IMR-90 (cell line): ENCODE measurements at regions not wholly inside any gene's neighbourhood (a gene's known extent, or its start where the extent isn't known, plus 50 kb on each side); places are given as distances from the start of the nearest gene placed in this dataset.

Experiments used
- ATAC-seq: fragments of 200-7000 bp; cut with Tn5 transposase; 2 replicates; pipeline ENCODE4 v1.9.1; 2020; ENCODE audit warnings: low read depth, mild to moderate bottlenecking, moderate library complexity
- BruUV-seq: library from RNA; stranded (reverse); fragments of 400-500 nt; replicated peaks from 2 replicates; lab custom pipeline; 2021; lab: Mats Ljungman, UMichigan
- CTCF ChIA-PET: fragments of 300-600 bp; formaldehyde crosslinking; extraction: SDS; loops from one replicate; lab custom pipeline; 2021; ENCODE audit warnings: antibody characterized with exemption; lab: Yijun Ruan, JAX
- POLR2A ChIA-PET: fragments of 300-600 bp; sonication (Branson Sonifier 250); formaldehyde crosslinking; loops from one replicate; lab custom pipeline; 2022; ENCODE audit warnings: antibody characterized with exemption; ENCODE audit not compliant: unreplicated experiment; lab: Charles Lee
- DNase-seq: peaks from one replicate; pipeline ENCODE4 v3.0.0; 2013
- H2AFZ ChIP-seq: replicated peaks from 2 replicates; pipeline ENCODE3; 2013; ENCODE audit warnings: low read length, mild to moderate bottlenecking; ENCODE audit not compliant: poor library complexity
- H2AK5ac ChIP-seq: 2 replicates; pipeline ENCODE4 v1.6.1; 2013; ENCODE audit warnings: low read depth, low read length, inconsistent platforms
- H2AK9ac ChIP-seq: replicated peaks from 2 replicates; pipeline ENCODE3; 2013; ENCODE audit warnings: mild to moderate bottlenecking, low read depth, low read length, moderate library complexity; ENCODE audit not compliant: poor library complexity
- H2BK120ac ChIP-seq: 2 replicates; pipeline ENCODE4 v1.6.1; 2013; ENCODE audit warnings: low read depth, low read length, inconsistent platforms
- H2BK15ac ChIP-seq: 3 replicates; pipeline ENCODE4 v1.6.1; 2013; ENCODE audit warnings: low read depth, low read length, inconsistent platforms
- H2BK20ac ChIP-seq: 2 replicates; pipeline ENCODE4 v1.6.1; 2013; ENCODE audit warnings: low read depth, mild to moderate bottlenecking, inconsistent platforms, low read length, moderate library complexity
- H2BK5ac ChIP-seq: 2 replicates; pipeline ENCODE4 v1.6.1; 2013; ENCODE audit warnings: mild to moderate bottlenecking, low read depth, low read length, inconsistent platforms; ENCODE audit not compliant: poor library complexity, severe bottlenecking
- H3K14ac ChIP-seq: replicated peaks from 2 replicates; pipeline ENCODE4 v1.6.1; 2013; ENCODE audit warnings: low read depth, low read length, inconsistent platforms
- H3K18ac ChIP-seq: 2 replicates; pipeline ENCODE4 v1.6.1; 2013; ENCODE audit warnings: low read depth, low read length, control low read depth
- H3K23ac ChIP-seq: 2 replicates; pipeline ENCODE4 v1.6.1; 2013; ENCODE audit warnings: low read depth, low read length, inconsistent platforms
- H3K27ac ChIP-seq: 2 replicates; pipeline ENCODE4 v1.5.1; 2013; ENCODE audit warnings: mild to moderate bottlenecking, control low read depth, low read length; ENCODE audit not compliant: insufficient read depth
- H3K27me3 ChIP-seq: 2 replicates; pipeline ENCODE4 v1.6.1; 2013; ENCODE audit warnings: low read length; ENCODE audit not compliant: control insufficient read depth, insufficient read depth
- H3K36me3 ChIP-seq: 2 replicates; pipeline ENCODE4 v1.6.1; 2013; ENCODE audit warnings: low read length, mixed read lengths; ENCODE audit not compliant: control insufficient read depth, insufficient read depth
- H3K4ac ChIP-seq: 2 replicates; pipeline ENCODE4 v1.6.1; 2013; ENCODE audit warnings: low read depth, low read length, inconsistent platforms
- H3K4me1 ChIP-seq: 2 replicates; pipeline ENCODE4 v1.6.1; 2013; ENCODE audit warnings: low read length, mixed read lengths; ENCODE audit not compliant: control insufficient read depth, insufficient read depth
- H3K4me2 ChIP-seq: 2 replicates; pipeline ENCODE4 v1.6.1; 2013; ENCODE audit warnings: low read depth, mild to moderate bottlenecking, control low read depth, low read length, moderate library complexity
- H3K4me3 ChIP-seq: 2 replicates; pipeline ENCODE4 v1.5.1; 2013; ENCODE audit warnings: low read depth, mild to moderate bottlenecking, control low read depth, low read length, moderate library complexity; ENCODE audit not compliant: insufficient read depth
- H3K56ac ChIP-seq: 2 replicates; pipeline ENCODE4 v1.6.1; 2013; ENCODE audit warnings: low read length, inconsistent platforms; ENCODE audit not compliant: insufficient read depth; ENCODE audit errors: extremely low read depth
- H3K79me1 ChIP-seq, 2 experiments: 2 replicates each; pipeline ENCODE4 v1.6.1; 2013; ENCODE audit warnings: low read length in 2 of 2, inconsistent platforms in 1 of 2, low read depth in 1 of 2
- H3K9ac ChIP-seq: 2 replicates; pipeline ENCODE4 v1.6.1; 2013; ENCODE audit warnings: low read depth, low read length, control low read depth
- H3K9me1 ChIP-seq: 2 replicates; pipeline ENCODE4 v1.6.1; 2013; ENCODE audit warnings: low read length, inconsistent platforms; ENCODE audit not compliant: insufficient read depth
- H3K9me3 ChIP-seq: 2 replicates; pipeline ENCODE4 v1.6.1; 2013; ENCODE audit warnings: low read length; ENCODE audit not compliant: control insufficient read depth, insufficient read depth
- H4K20me1 ChIP-seq: 2 replicates; pipeline ENCODE4 v1.6.1; 2013; ENCODE audit warnings: low read length, inconsistent platforms; ENCODE audit not compliant: insufficient read depth
- H4K5ac ChIP-seq: 2 replicates; pipeline ENCODE4 v1.6.1; 2013; ENCODE audit warnings: mild to moderate bottlenecking, low read depth, low read length, control low read depth
- H4K8ac ChIP-seq, 2 experiments: 2 replicates each; pipeline ENCODE4 v1.6.1; 2013; ENCODE audit warnings: low read depth in 2 of 2, low read length in 2 of 2, control low read depth in 1 of 2, inconsistent platforms in 1 of 2
- H4K91ac ChIP-seq: 2 replicates; pipeline ENCODE4 v1.6.1; 2013; ENCODE audit warnings: low read depth, low read length, inconsistent platforms; ENCODE audit not compliant: insufficient read depth
- BHLHE40 ChIP-seq: fragments of 150-350 bp; IDR thresholded peaks from 2 replicates; pipeline ENCODE4 v1.6.1; 2016; ENCODE audit warnings: mild to moderate bottlenecking, low read depth, low read length
- CEBPB ChIP-seq: IDR thresholded peaks from 2 replicates; pipeline ENCODE4 v1.6.1; 2012; ENCODE audit warnings: low read depth, low read length, improper control_type of control experiment
- FOS ChIP-seq: fragments of 150-350 bp; IDR thresholded peaks from 2 replicates; pipeline ENCODE4 v1.6.1; 2016; ENCODE audit warnings: low read depth, low read length
- MAFK ChIP-seq: IDR thresholded peaks from 2 replicates; pipeline ENCODE4 v1.6.1; 2012; ENCODE audit warnings: low read depth, low read length, improper control_type of control experiment
- MAZ ChIP-seq: IDR thresholded peaks from 2 replicates; pipeline ENCODE4 v1.6.1; 2012; ENCODE audit warnings: low read depth, mild to moderate bottlenecking, low read length, improper control_type of control experiment, moderate library complexity, borderline replicate concordance
- NFE2L2 ChIP-seq: fragments of 150-350 bp; IDR thresholded peaks from 2 replicates; pipeline ENCODE4 v1.6.1; 2016; ENCODE audit warnings: low read depth, mild to moderate bottlenecking, low read length
- POLR2A ChIP-seq: IDR thresholded peaks from 2 replicates; pipeline ENCODE4 v1.6.1; 2012; ENCODE audit warnings: mild to moderate bottlenecking, low read depth, low read length
- RAD21 ChIP-seq: IDR thresholded peaks from 2 replicates; pipeline ENCODE4 v1.6.1; 2012; ENCODE audit warnings: low read length, improper control_type of control experiment
- RCOR1 ChIP-seq: IDR thresholded peaks from 2 replicates; pipeline ENCODE4 v1.6.1; 2012; ENCODE audit warnings: mild to moderate bottlenecking, low read length, improper control_type of control experiment; ENCODE audit not compliant: insufficient replicate concordance
- RFX5 ChIP-seq: IDR thresholded peaks from 2 replicates; pipeline ENCODE4 v1.8.0; 2012; ENCODE audit warnings: low read depth, mild to moderate bottlenecking, low read length, moderate library complexity
- SMC3 ChIP-seq: fragments of 150-350 bp; IDR thresholded peaks from 2 replicates; pipeline ENCODE4 v1.6.1; 2016; ENCODE audit warnings: low read depth, mild to moderate bottlenecking, antibody characterized with exemption, low read length, moderate library complexity
- USF2 ChIP-seq: fragments of 150-350 bp; IDR thresholded peaks from 2 replicates; pipeline ENCODE4 v1.6.1; 2017; ENCODE audit warnings: mild to moderate bottlenecking, antibody characterized with exemption, low read length, low read depth
- WGBS, 2 experiments: methylation state at CpG; one replicate each; pipeline versions ENCODE4 v1.1.5 to v1.1.7; 2013; ENCODE audit warnings: missing lambda C conversion rate in 2 of 2; ENCODE audit not compliant: insufficient read length in 1 of 2; ENCODE audit errors: extremely low coverage in 2 of 2; 5-methylcytosine and 5-hydroxymethylcytosine counted together
- dilution Hi-C: fragments of 300-500 bp; cut with HindIII; formaldehyde crosslinking; loops from one replicate; pipeline ENCODE4 v1.14.3; 2018; ENCODE audit warnings: low sequenced_read_pairs; ENCODE audit not compliant: unreplicated experiment
- in situ Hi-C: fragments of 300-500 bp; cut with MboI; formaldehyde crosslinking; loops from 3 replicates; pipeline ENCODE4 v1.14.3; 2019; ENCODE audit warnings: low sequenced_read_pairs, inconsistent platforms, mixed read lengths
- intact Hi-C: fragments of 100-400 bp; cut with micrococcal nuclease; formaldehyde crosslinking; loops from 2 replicates; pipeline ENCODE4 v1.10.0; 2022
- TF ChIP-seq, protein P1 (sequence below): conservative IDR thresholded peaks from 2 replicates; pipeline ENCODE4 v1.5.1; 2012; ENCODE audit warnings: mild to moderate bottlenecking, low read depth, low read length, improper control_type of control experiment
- TF ChIP-seq, protein P2 (sequence below): fragments of 150-350 bp; IDR thresholded peaks from 2 replicates; pipeline ENCODE4 v1.6.1; 2016; ENCODE audit warnings: low read depth, mild to moderate bottlenecking, low read length, moderate library complexity, borderline replicate concordance

- ChIA-PET CTCF (interaction anchor here (1.0 kb wide), 1 partner anchor 148 kb away, joined by 3 read pairs; no protein-coding TSS in a partner anchor), POLR2A (no interaction called here)
- peaks cover 23% of the 10 kb centered on the region for H3K4me1 ChIP-seq
- peak overlapping the region; percentile 53; the same call in 2 of the 3 replicates for H2BK15ac ChIP-seq
- H2BK5ac ChIP-seq = peak overlapping the region; percentile 78
- no peaks in the 10 kb centered on the region for H3K9me3 ChIP-seq
- DNase-seq = peak; percentile 86
- peak overlapping the region; percentile 22 to 49; a peak in 3 of 4 replicates for H4K8ac ChIP-seq
- H3K36me3 ChIP-seq = no peaks in the 10 kb centered on the region
- intact Hi-C loops (loop anchor here (5.0 to 10.0 kb wide), 5 partner anchors 130 to 432 kb away; no protein-coding TSS in a partner anchor), dilution Hi-C loops (no loop called here), in situ Hi-C loops (no loop called here)
- peak overlapping the region; percentile 79 for H3K56ac ChIP-seq
- H3K4ac ChIP-seq = peak overlapping the region; percentile 91
- peak overlapping the region; percentile 23 for H4K5ac ChIP-seq
- H3K4me3 ChIP-seq = no peak overlapping the region
- H3K9ac ChIP-seq = no peak overlapping the region
- H3K9me1 ChIP-seq = peaks cover 18% of the 10 kb centered on the region
- peak; percentile 52 for ATAC-seq
- H2AFZ ChIP-seq = no peak overlapping the region
- H3K27me3 ChIP-seq = no peaks in the 10 kb centered on the region; the same call in 1 of the 2 replicates
- H3K27ac ChIP-seq = peak overlapping the region; percentile 8; the same call in 1 of the 2 replicates
- peak overlapping the region; percentile 59 for H3K18ac ChIP-seq
- peak overlapping the region; percentile 95 for H2BK20ac ChIP-seq
- H3K14ac ChIP-seq = peak overlapping the region; percentile 39
- 50% methylated on average over 1 of the region's 10 CpGs; no CpG with 5 or more reads in 1 of the 2 experiments for WGBS, 2 experiments
- no TSS peak for BruUV-seq
- H2AK5ac ChIP-seq = peak overlapping the region; percentile 86
- H4K20me1 ChIP-seq = no peaks in the 10 kb centered on the region
- peak overlapping the region; percentile 59 for H3K23ac ChIP-seq
- H2AK9ac ChIP-seq = no peak overlapping the region
- H4K91ac ChIP-seq = peak overlapping the region; percentile 90
- no peaks in the 10 kb centered on the region for H3K79me1 ChIP-seq
- peak overlapping the region; percentile 94 for H2BK120ac ChIP-seq
- H3K4me2 ChIP-seq = peak overlapping the region; percentile 27
- TF ChIP-seq CEBPB = peak; percentile 92
- TF ChIP-seq SMC3 = no peak
- TF ChIP-seq FOS = peak; percentile 75
- no peak for TF ChIP-seq NFE2L2
- no peak for TF ChIP-seq RCOR1
- TF ChIP-seq MAZ = no peak
- TF ChIP-seq MAFK = no peak
- no peak for TF ChIP-seq USF2
- TF ChIP-seq RFX5 = no peak
- peak; percentile 39; the same call in 1 of the 2 replicates for TF ChIP-seq BHLHE40
- TF ChIP-seq, protein P1, sequence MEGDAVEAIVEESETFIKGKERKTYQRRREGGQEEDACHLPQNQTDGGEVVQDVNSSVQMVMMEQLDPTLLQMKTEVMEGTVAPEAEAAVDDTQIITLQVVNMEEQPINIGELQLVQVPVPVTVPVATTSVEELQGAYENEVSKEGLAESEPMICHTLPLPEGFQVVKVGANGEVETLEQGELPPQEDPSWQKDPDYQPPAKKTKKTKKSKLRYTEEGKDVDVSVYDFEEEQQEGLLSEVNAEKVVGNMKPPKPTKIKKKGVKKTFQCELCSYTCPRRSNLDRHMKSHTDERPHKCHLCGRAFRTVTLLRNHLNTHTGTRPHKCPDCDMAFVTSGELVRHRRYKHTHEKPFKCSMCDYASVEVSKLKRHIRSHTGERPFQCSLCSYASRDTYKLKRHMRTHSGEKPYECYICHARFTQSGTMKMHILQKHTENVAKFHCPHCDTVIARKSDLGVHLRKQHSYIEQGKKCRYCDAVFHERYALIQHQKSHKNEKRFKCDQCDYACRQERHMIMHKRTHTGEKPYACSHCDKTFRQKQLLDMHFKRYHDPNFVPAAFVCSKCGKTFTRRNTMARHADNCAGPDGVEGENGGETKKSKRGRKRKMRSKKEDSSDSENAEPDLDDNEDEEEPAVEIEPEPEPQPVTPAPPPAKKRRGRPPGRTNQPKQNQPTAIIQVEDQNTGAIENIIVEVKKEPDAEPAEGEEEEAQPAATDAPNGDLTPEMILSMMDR = no peak
- no peak for TF ChIP-seq RAD21
- TF ChIP-seq, protein P2, sequence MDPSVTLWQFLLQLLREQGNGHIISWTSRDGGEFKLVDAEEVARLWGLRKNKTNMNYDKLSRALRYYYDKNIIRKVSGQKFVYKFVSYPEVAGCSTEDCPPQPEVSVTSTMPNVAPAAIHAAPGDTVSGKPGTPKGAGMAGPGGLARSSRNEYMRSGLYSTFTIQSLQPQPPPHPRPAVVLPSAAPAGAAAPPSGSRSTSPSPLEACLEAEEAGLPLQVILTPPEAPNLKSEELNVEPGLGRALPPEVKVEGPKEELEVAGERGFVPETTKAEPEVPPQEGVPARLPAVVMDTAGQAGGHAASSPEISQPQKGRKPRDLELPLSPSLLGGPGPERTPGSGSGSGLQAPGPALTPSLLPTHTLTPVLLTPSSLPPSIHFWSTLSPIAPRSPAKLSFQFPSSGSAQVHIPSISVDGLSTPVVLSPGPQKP = no peak
- no peak for TF ChIP-seq POLR2A
These were observed 377.2 kb upstream of the CFAP20DC start for GRCh38 chr3:59426821-59427565.
